WTC11 (cell line): ENCODE measurements at regions not wholly inside any gene's neighbourhood (a gene's known extent, or its start where the extent isn't known, plus 50 kb on each side); places are given as distances from the start of the nearest gene placed in this dataset.

Experiments
- ATAC-seq: fragments of 200-7000 bp; cut with Tn5 transposase; 2 replicates; pipeline ENCODE4 v1.10.0; 2021; ENCODE audit warnings: mild to moderate bottlenecking, moderate library complexity
- CTCF ChIA-PET: fragments of 300-600 bp; sonication (Branson Sonifier 250); formaldehyde crosslinking; loops from one replicate; lab custom pipeline; 2021; ENCODE audit warnings: antibody characterized with exemption; lab: Charles Lee
- POLR2A ChIA-PET: fragments of 350-600 bp; sonication (Branson Sonifier 250); formaldehyde crosslinking; loops from one replicate; lab custom pipeline; 2021; ENCODE audit warnings: antibody characterized with exemption; lab: Charles Lee
- DNase-seq: peaks from one replicate; pipeline ENCODE4 v3.0.0; 2021; ENCODE audit warnings: low spot score
- H3K27ac Mint-ChIP-seq: 2 replicates; pipeline ENCODE4 v1.8.0; 2021; ENCODE audit warnings: mixed read lengths
- H3K27me3 Mint-ChIP-seq: 2 replicates; pipeline ENCODE4 v1.8.0; 2021; ENCODE audit warnings: low read depth, mild to moderate bottlenecking, moderate library complexity, mixed read lengths
- H3K36me3 Mint-ChIP-seq: 2 replicates; pipeline ENCODE4 v1.8.0; 2021; ENCODE audit warnings: mixed read lengths
- H3K4me1 Mint-ChIP-seq: 2 replicates; pipeline ENCODE4 v1.8.0; 2022; ENCODE audit warnings: mixed read lengths
- H3K4me3 Mint-ChIP-seq: 2 replicates; pipeline ENCODE4 v1.8.0; 2021; ENCODE audit warnings: mild to moderate bottlenecking, moderate library complexity, mixed read lengths
- H3K9me3 Mint-ChIP-seq: 2 replicates; pipeline ENCODE4 v1.8.0; 2021; ENCODE audit warnings: mixed read lengths
- ARID4B ChIP-seq: sonication (generic); formaldehyde crosslinking; IDR thresholded peaks from 2 replicates; pipeline ENCODE4 v1.8.0; 2023; ENCODE audit warnings: missing genetic modification reagents, mild to moderate bottlenecking, borderline replicate concordance
- ATF2 ChIP-seq: sonication (generic); formaldehyde crosslinking; IDR thresholded peaks from 2 replicates; pipeline ENCODE4 v1.8.1; 2022; ENCODE audit warnings: low read depth, missing genetic modification reagents, borderline replicate concordance
- ATF3 ChIP-seq: sonication (generic); formaldehyde crosslinking; conservative IDR thresholded peaks from 2 replicates; pipeline ENCODE4 v1.8.1; 2022; ENCODE audit warnings: mild to moderate bottlenecking, missing genetic modification reagents
- ATF6 ChIP-seq: sonication (generic); formaldehyde crosslinking; IDR thresholded peaks from 2 replicates; pipeline ENCODE4 v1.8.1; 2023; ENCODE audit warnings: mild to moderate bottlenecking, missing genetic modification reagents
- EMX1 ChIP-seq: fragments of 250-450 bp; sonication (Bioruptor Pico); IDR thresholded peaks from 2 replicates; pipeline ENCODE4 v1.8.0; 2021; ENCODE audit warnings: mild to moderate bottlenecking
- ESRRA ChIP-seq: sonication (generic); formaldehyde crosslinking; IDR thresholded peaks from 2 replicates; pipeline ENCODE4 v1.8.1; 2022; ENCODE audit warnings: mild to moderate bottlenecking, missing genetic modification reagents, borderline replicate concordance
- FOXJ3 ChIP-seq: sonication (generic); formaldehyde crosslinking; IDR thresholded peaks from 2 replicates; pipeline ENCODE4 v1.9.0; 2021; ENCODE audit warnings: missing genetic modification reagents, mild to moderate bottlenecking, borderline replicate concordance
- FOXP4 ChIP-seq: sonication (generic); formaldehyde crosslinking; IDR thresholded peaks from 2 replicates; pipeline ENCODE4 v1.8.0; 2022; ENCODE audit warnings: mild to moderate bottlenecking, missing genetic modification reagents
- GRHL2 ChIP-seq: fragments of 250-450 bp; sonication (Bioruptor Pico); IDR thresholded peaks from 2 replicates; pipeline ENCODE4 v1.8.0; 2022; ENCODE audit warnings: mild to moderate bottlenecking, moderate library complexity; ENCODE audit not compliant: insufficient replicate concordance, severe bottlenecking
- JUN ChIP-seq: sonication (generic); formaldehyde crosslinking; IDR thresholded peaks from 2 replicates; pipeline ENCODE4 v1.8.0; 2023; ENCODE audit warnings: mild to moderate bottlenecking, missing genetic modification reagents
- MXD4 ChIP-seq: fragments of 250-450 bp; sonication (Bioruptor Pico); IDR thresholded peaks from 2 replicates; pipeline ENCODE4 v1.8.0; 2021; ENCODE audit warnings: mild to moderate bottlenecking, moderate library complexity, borderline replicate concordance
- MYBL2 ChIP-seq: sonication (generic); formaldehyde crosslinking; IDR thresholded peaks from 2 replicates; pipeline ENCODE4 v1.8.1; 2023; ENCODE audit warnings: mild to moderate bottlenecking, moderate library complexity, missing genetic modification reagents
- NR2C2 ChIP-seq: sonication (generic); formaldehyde crosslinking; IDR thresholded peaks from 2 replicates; pipeline ENCODE4 v1.8.0; 2022; ENCODE audit warnings: mild to moderate bottlenecking, missing genetic modification reagents
- RORB ChIP-seq: fragments of 250-450 bp; sonication (Bioruptor Pico); IDR thresholded peaks from 2 replicates; pipeline ENCODE4 v1.9.0; 2021; ENCODE audit warnings: mild to moderate bottlenecking
- SMAD4 ChIP-seq: sonication (generic); formaldehyde crosslinking; IDR thresholded peaks from 2 replicates; pipeline ENCODE4 v1.8.0; 2022; ENCODE audit warnings: mild to moderate bottlenecking, missing genetic modification reagents
- SP1 ChIP-seq: sonication (generic); formaldehyde crosslinking; conservative IDR thresholded peaks from 2 replicates; pipeline ENCODE4 v1.8.1; 2022; ENCODE audit warnings: missing genetic modification reagents
- TP53 ChIP-seq: sonication (generic); formaldehyde crosslinking; IDR thresholded peaks from 2 replicates; pipeline ENCODE4 v1.8.1; 2023; ENCODE audit warnings: mild to moderate bottlenecking, missing genetic modification reagents
- ZBTB21 ChIP-seq: sonication (generic); formaldehyde crosslinking; IDR thresholded peaks from 2 replicates; pipeline ENCODE4 v1.8.1; 2023; ENCODE audit warnings: mild to moderate bottlenecking, missing genetic modification reagents, borderline replicate concordance
- ZBTB43 ChIP-seq: sonication (generic); formaldehyde crosslinking; IDR thresholded peaks from 2 replicates; pipeline ENCODE4 v1.8.1; 2023; ENCODE audit warnings: mild to moderate bottlenecking, missing genetic modification reagents
- ZNF416 ChIP-seq: fragments of 250-450 bp; sonication (Bioruptor Pico); IDR thresholded peaks from 2 replicates; pipeline ENCODE4 v1.9.0; 2021; ENCODE audit warnings: mild to moderate bottlenecking, inconsistent platforms
- ZNF423 ChIP-seq: fragments of 250-450 bp; sonication (Bioruptor Pico); IDR thresholded peaks from 2 replicates; pipeline ENCODE4 v2.1.2; 2022; ENCODE audit warnings: mild to moderate bottlenecking, moderate library complexity

- peaks cover 9% of the 10 kb centered on the region for H3K36me3 Mint-ChIP-seq
- ChIA-PET POLR2A (no interaction called here), CTCF (no interaction called here)
- H3K27ac Mint-ChIP-seq: no peak overlapping the region
- TF ChIP-seq TP53 (CRISPR knock-in tag) (no peak), SP1 (CRISPR knock-in tag) (no peak), GRHL2 (CRISPR knock-in tag) (no peak), JUN (CRISPR knock-in tag) (no peak), ZNF423 (CRISPR knock-in tag) (no peak), SMAD4 (CRISPR knock-in tag) (no peak), RORB (CRISPR knock-in tag) (no peak)
- H3K4me1 Mint-ChIP-seq: peaks cover 34% of the 10 kb centered on the region
- H3K9me3 Mint-ChIP-seq: peaks cover 18% of the 10 kb centered on the region
- H3K4me3 Mint-ChIP-seq: peak overlapping the region; percentile 37
- peaks cover 3% of the 10 kb centered on the region for H3K27me3 Mint-ChIP-seq
- no peak for ATAC-seq
- DNase-seq: no peak
These were observed 206.1 kb upstream of the FSHR start for GRCh38 chr2:49360407-49360767.

- peak; percentile 38 for ATAC-seq
- DNase-seq: no peak
- CTCF ChIA-PET: no interaction called here
- Mint-ChIP-seq H3K27ac (no peak overlapping the region), H3K4me3 (no peak overlapping the region), H3K4me1 (peaks cover 34% of the 10 kb centered on the region), H3K9me3 (peaks cover 18% of the 10 kb centered on the region), H3K36me3 (peaks cover 9% of the 10 kb centered on the region), H3K27me3 (peaks cover 3% of the 10 kb centered on the region)
- POLR2A ChIA-PET: no interaction called here
- TF ChIP-seq NR2C2 (no peak), ATF6 (CRISPR knock-in tag) (no peak), ATF3 (CRISPR knock-in tag) (no peak), FOXJ3 (CRISPR knock-in tag) (no peak), ZBTB43 (CRISPR knock-in tag) (no peak), ATF2 (CRISPR knock-in tag) (no peak), MYBL2 (CRISPR knock-in tag) (no peak), EMX1 (no peak), ESRRA (CRISPR knock-in tag) (no peak), FOXP4 (no peak), ZNF416 (CRISPR knock-in tag) (no peak), MXD4 (CRISPR knock-in tag) (no peak), ZBTB21 (CRISPR knock-in tag) (no peak), ARID4B (CRISPR knock-in tag) (no peak)
These were observed 205.5 kb upstream of the FSHR start for GRCh38 chr2:49359721-49360406.
